ENCODE measurements at regions not wholly inside any gene's neighbourhood (a gene's known extent, or its start where the extent isn't known, plus 50 kb on each side); places are given as distances from the start of the nearest gene placed in this dataset.

DNA sequence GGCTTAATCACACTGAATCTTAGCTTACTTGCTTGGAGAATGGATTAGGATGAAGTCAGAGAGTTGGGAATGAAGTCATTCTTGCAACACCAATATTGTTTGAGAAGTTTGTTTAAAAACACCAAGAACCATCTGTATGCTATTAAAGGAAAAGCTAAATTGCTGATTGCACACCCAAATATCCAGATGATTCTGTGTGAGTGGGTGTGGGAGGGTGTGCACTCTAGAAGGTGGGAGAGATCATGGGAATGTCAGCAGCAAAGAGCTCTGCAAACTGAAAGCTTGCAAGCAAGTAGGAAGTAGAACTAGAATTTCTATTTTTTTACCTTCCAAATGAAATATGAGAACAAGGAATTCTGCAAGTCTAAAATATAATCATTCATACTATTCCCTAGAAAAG, 364.9 kb downstream of the NR2F2 start:
- TF ChIP-seq, protein P1, sequence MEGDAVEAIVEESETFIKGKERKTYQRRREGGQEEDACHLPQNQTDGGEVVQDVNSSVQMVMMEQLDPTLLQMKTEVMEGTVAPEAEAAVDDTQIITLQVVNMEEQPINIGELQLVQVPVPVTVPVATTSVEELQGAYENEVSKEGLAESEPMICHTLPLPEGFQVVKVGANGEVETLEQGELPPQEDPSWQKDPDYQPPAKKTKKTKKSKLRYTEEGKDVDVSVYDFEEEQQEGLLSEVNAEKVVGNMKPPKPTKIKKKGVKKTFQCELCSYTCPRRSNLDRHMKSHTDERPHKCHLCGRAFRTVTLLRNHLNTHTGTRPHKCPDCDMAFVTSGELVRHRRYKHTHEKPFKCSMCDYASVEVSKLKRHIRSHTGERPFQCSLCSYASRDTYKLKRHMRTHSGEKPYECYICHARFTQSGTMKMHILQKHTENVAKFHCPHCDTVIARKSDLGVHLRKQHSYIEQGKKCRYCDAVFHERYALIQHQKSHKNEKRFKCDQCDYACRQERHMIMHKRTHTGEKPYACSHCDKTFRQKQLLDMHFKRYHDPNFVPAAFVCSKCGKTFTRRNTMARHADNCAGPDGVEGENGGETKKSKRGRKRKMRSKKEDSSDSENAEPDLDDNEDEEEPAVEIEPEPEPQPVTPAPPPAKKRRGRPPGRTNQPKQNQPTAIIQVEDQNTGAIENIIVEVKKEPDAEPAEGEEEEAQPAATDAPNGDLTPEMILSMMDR (IDR thresholded peaks at IDR 0.05), result no peak
- TF ChIP-seq POLR2A (IDR thresholded peaks at IDR 0.05), result no peak

Data from breast epithelium (tissue), 3 donors.